ENCODE measurements at regions not wholly inside any gene's neighbourhood (a gene's known extent, or its start where the extent isn't known, plus 50 kb on each side); places are given as distances from the start of the nearest gene placed in this dataset.
"Not testable (repeated sequence)": the region's sequence is repeated elsewhere in the genome, so short reads cannot be mapped to it uniquely, and the experiment has no call there.

GRCh38 chr17:20916383-20916782 lies 126.4 kb downstream of the USP22 start:
- DNase-seq = no peak

GRCh38 chr17:20917610-20918306 lies 125.1 kb downstream of the USP22 start:
- not testable (repeated sequence) for DNase-seq

GRCh38 chr17:20920095-20920814 lies 122.6 kb downstream of the USP22 start:
- DNase-seq = no peak

- DNase-seq = no peak
Measured at GRCh38 chr17:20920815-20921199, 122.0 kb downstream of the USP22 start.

GRCh38 chr17:20922128-20922670 lies 120.6 kb downstream of the USP22 start:
- DNase-seq = no peak

GRCh38 chr17:20924306-20924705 lies 118.5 kb downstream of the USP22 start:
- no peak for DNase-seq

GRCh38 chr17:20925091-20925490 lies 117.7 kb downstream of the USP22 start:
- DNase-seq = no peak

GRCh38 chr17:20925954-20926353 lies 116.9 kb downstream of the USP22 start:
- no peak for DNase-seq

- no peak for DNase-seq
Measured at GRCh38 chr17:20926532-20926931, 116.3 kb downstream of the USP22 start.

GRCh38 chr17:20927308-20927977 lies 115.4 kb downstream of the USP22 start:
- no peak for DNase-seq

GRCh38 chr17:20929334-20929733 lies 113.5 kb downstream of the USP22 start:
- no peak for DNase-seq

GRCh38 chr17:20930081-20930760 lies 112.6 kb downstream of the USP22 start:
- no peak for DNase-seq

GRCh38 chr17:20933040-20933439 lies 109.8 kb downstream of the USP22 start:
- DNase-seq = not testable (repeated sequence)

- DNase-seq = no peak
Measured at GRCh38 chr17:20934288-20934687, 108.5 kb downstream of the USP22 start.

- no peak for DNase-seq
Measured at GRCh38 chr17:20935740-20936139, 107.1 kb downstream of the USP22 start.

GRCh38 chr17:20938244-20938643 lies 104.6 kb downstream of the USP22 start:
- no peak for DNase-seq

GRCh38 chr17:20938988-20939615 lies 103.7 kb downstream of the USP22 start:
- DNase-seq = no peak

GRCh38 chr17:20941872-20942271 lies 100.9 kb downstream of the USP22 start:
- DNase-seq = no peak

- DNase-seq = no peak
Measured at GRCh38 chr17:20944014-20944865, 98.6 kb downstream of the USP22 start.

- DNase-seq = not testable (repeated sequence)
Measured at GRCh38 chr17:20947708-20948107, 95.1 kb downstream of the USP22 start.

GRCh38 chr17:20948984-20949777 lies 93.6 kb downstream of the USP22 start:
- DNase-seq = no peak
